GM20000 (cell line): ENCODE measurements at regions not wholly inside any gene's neighbourhood (a gene's known extent, or its start where the extent isn't known, plus 50 kb on each side); places are given as distances from the start of the nearest gene placed in this dataset.
"Not testable (repeated sequence)": the region's sequence is repeated elsewhere in the genome, so short reads cannot be mapped to it uniquely, and the experiment has no call there.

Source experiments
- DNase-seq: peaks from one replicate; pipeline ENCODE4 v3.0.0; 2012; ENCODE audit warnings: low spot score
- CTCF ChIP-seq: IDR thresholded peaks from 2 replicates; pipeline ENCODE4 v1.5.1; 2012; ENCODE audit warnings: mild to moderate bottlenecking, control low read depth; ENCODE audit errors: extremely low read depth, missing control alignments

GRCh38 chr12:24643120-24644119 is 305.5 kb downstream of the BCAT1 start:
- no peak for DNase-seq
- TF ChIP-seq CTCF, result no peak

- TF ChIP-seq CTCF, result no peak
- no peak for DNase-seq
These were observed 309.3 kb downstream of the BCAT1 start for GRCh38 chr12:24639641-24640040.

- TF ChIP-seq CTCF, result no peak
- no peak for DNase-seq
These were observed 316.4 kb downstream of the BCAT1 start for GRCh38 chr12:24632466-24632865.

GRCh38 chr12:24631676-24632426 is 317.1 kb downstream of the BCAT1 start:
- no peak for DNase-seq

GRCh38 chr12:24630856-24631255 is 318.0 kb downstream of the BCAT1 start:
- no peak for TF ChIP-seq CTCF
- no peak for DNase-seq

More at GRCh38 chr12:24631676-24632426, 317.1 kb downstream of the BCAT1 start:
- no peak for TF ChIP-seq CTCF

- no peak for DNase-seq
- no peak for TF ChIP-seq CTCF
These were observed 318.5 kb downstream of the BCAT1 start for GRCh38 chr12:24630446-24630845.

- no peak for DNase-seq
These were observed 323.8 kb downstream of the BCAT1 start for GRCh38 chr12:24625103-24625502.

GRCh38 chr12:24619954-24620353 is 328.9 kb downstream of the BCAT1 start:
- not testable (repeated sequence) for DNase-seq

More at GRCh38 chr12:24625103-24625502, 323.8 kb downstream of the BCAT1 start:
- TF ChIP-seq CTCF, result no peak
